ENCODE measurements at regions not wholly inside any gene's neighbourhood (a gene's known extent, or its start where the extent isn't known, plus 50 kb on each side); places are given as distances from the start of the nearest gene placed in this dataset.

- no TSS peak for BruUV-seq (replicated peaks)
- Mint-ChIP-seq H3K27me3 (ENCODE audit: insufficient read depth, unreplicated experiment) (no peaks in the 10 kb centered on the region), H3K36me3 (ENCODE audit: insufficient read depth, unreplicated experiment) (no peaks in the 10 kb centered on the region), H3K27ac (ENCODE audit: unreplicated experiment) (no peak overlapping the region), H3K9me3 (ENCODE audit: unreplicated experiment) (no peaks in the 10 kb centered on the region), H3K4me1 (ENCODE audit: low read depth, unreplicated experiment) (no peaks in the 10 kb centered on the region), H3K4me3 (ENCODE audit: unreplicated experiment) (no peak overlapping the region)
- TF ChIP-seq, protein P1, sequence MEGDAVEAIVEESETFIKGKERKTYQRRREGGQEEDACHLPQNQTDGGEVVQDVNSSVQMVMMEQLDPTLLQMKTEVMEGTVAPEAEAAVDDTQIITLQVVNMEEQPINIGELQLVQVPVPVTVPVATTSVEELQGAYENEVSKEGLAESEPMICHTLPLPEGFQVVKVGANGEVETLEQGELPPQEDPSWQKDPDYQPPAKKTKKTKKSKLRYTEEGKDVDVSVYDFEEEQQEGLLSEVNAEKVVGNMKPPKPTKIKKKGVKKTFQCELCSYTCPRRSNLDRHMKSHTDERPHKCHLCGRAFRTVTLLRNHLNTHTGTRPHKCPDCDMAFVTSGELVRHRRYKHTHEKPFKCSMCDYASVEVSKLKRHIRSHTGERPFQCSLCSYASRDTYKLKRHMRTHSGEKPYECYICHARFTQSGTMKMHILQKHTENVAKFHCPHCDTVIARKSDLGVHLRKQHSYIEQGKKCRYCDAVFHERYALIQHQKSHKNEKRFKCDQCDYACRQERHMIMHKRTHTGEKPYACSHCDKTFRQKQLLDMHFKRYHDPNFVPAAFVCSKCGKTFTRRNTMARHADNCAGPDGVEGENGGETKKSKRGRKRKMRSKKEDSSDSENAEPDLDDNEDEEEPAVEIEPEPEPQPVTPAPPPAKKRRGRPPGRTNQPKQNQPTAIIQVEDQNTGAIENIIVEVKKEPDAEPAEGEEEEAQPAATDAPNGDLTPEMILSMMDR (IDR thresholded peaks at IDR 0.05; ENCODE audit: insufficient read depth in 1 of 2, low read depth in 1 of 2, low read length in 1 of 2, severe bottlenecking in 1 of 2, unreplicated experiment in 1 of 2) = no peak
- CTCF ChIA-PET = no interaction called here
- Histone ChIP-seq H3K4me1 (no peaks in the 10 kb centered on the region), H3K4me3 (ENCODE audit: low read depth, low read length) (no peak overlapping the region), H3K27me3 (replicated peaks; ENCODE audit: control insufficient read depth, insufficient read depth, low read length) (no peaks in the 10 kb centered on the region), H3K9me3 (no peaks in the 10 kb centered on the region), H3K36me3 (ENCODE audit: control insufficient read depth, insufficient read depth, low read length) (no peaks in the 10 kb centered on the region)
- POLR2A ChIA-PET = no interaction called here
- intact Hi-C loops (cut with micrococcal nuclease; ENCODE audit: unreplicated experiment) = no loop called here
- no peak for DNase-seq
Observed at GRCh38 chr4:34964613-34965012, 1279.7 kb downstream of the ARAP2 start.

DNA sequence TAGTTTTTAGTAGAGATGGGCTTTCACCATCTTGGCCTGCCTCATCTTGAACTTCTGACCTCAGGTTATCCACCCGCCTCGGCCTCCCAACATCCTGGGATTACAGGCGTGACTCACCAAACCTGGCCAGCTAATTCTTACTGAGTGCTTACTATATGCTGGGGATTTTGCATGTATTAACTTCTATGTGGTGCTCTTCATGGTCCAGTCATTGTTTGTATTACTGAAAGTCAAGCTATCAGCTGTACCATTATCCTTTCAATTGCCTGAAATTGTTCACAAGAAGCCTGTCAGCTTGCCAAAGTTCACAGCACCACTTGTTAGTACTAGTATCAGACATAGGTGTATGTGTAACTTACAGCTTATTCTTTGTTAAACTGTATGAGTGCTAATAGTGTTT, 1272.1 kb downstream of the ARAP2 start:
- H3K36me3 ChIP-seq (ENCODE audit: control insufficient read depth, insufficient read depth, low read length) = no peaks in the 10 kb centered on the region
- H3K27me3 ChIP-seq (replicated peaks; ENCODE audit: control insufficient read depth, insufficient read depth, low read length) = no peaks in the 10 kb centered on the region
- BruUV-seq (replicated peaks) = no TSS peak
- Mint-ChIP-seq H3K36me3 (ENCODE audit: insufficient read depth, unreplicated experiment) (no peaks in the 10 kb centered on the region), H3K9me3 (ENCODE audit: unreplicated experiment) (no peaks in the 10 kb centered on the region), H3K4me3 (ENCODE audit: unreplicated experiment) (no peak overlapping the region), H3K27me3 (ENCODE audit: insufficient read depth, unreplicated experiment) (no peaks in the 10 kb centered on the region), H3K4me1 (ENCODE audit: low read depth, unreplicated experiment) (no peaks in the 10 kb centered on the region), H3K27ac (ENCODE audit: unreplicated experiment) (no peak overlapping the region)
- no peak for DNase-seq
- TF ChIP-seq, protein P1 (IDR thresholded peaks at IDR 0.05; ENCODE audit: insufficient read depth in 1 of 2, low read depth in 1 of 2, low read length in 1 of 2, severe bottlenecking in 1 of 2, unreplicated experiment in 1 of 2) = no peak
- ChIA-PET CTCF (no interaction called here), POLR2A (no interaction called here)
- H3K9me3 ChIP-seq = no peaks in the 10 kb centered on the region
- H3K4me3 ChIP-seq (ENCODE audit: low read depth, low read length) = no peak overlapping the region
- no peaks in the 10 kb centered on the region for H3K4me1 ChIP-seq
- intact Hi-C loops (cut with micrococcal nuclease; ENCODE audit: unreplicated experiment) = no loop called here

GRCh38 chr4:34973650-34974312, 1270.5 kb downstream of the ARAP2 start:
- H3K4me1 ChIP-seq = no peaks in the 10 kb centered on the region
- ChIA-PET CTCF (no interaction called here), POLR2A (no interaction called here)
- no peaks in the 10 kb centered on the region for H3K27me3 Mint-ChIP-seq (ENCODE audit: insufficient read depth, unreplicated experiment)
- H3K27me3 ChIP-seq (replicated peaks; ENCODE audit: control insufficient read depth, insufficient read depth, low read length) = no peaks in the 10 kb centered on the region
- H3K4me3 ChIP-seq (ENCODE audit: low read depth, low read length) = no peak overlapping the region
- H3K4me1 Mint-ChIP-seq (ENCODE audit: low read depth, unreplicated experiment) = no peaks in the 10 kb centered on the region
- H3K4me3 Mint-ChIP-seq (ENCODE audit: unreplicated experiment) = no peak overlapping the region
- no peak for DNase-seq
- intact Hi-C loops (cut with micrococcal nuclease; ENCODE audit: unreplicated experiment) = no loop called here
- TF ChIP-seq, protein P1 (IDR thresholded peaks at IDR 0.05; ENCODE audit: insufficient read depth in 1 of 2, low read depth in 1 of 2, low read length in 1 of 2, severe bottlenecking in 1 of 2, unreplicated experiment in 1 of 2) = no peak
- H3K36me3 Mint-ChIP-seq (ENCODE audit: insufficient read depth, unreplicated experiment) = no peaks in the 10 kb centered on the region
- no peaks in the 10 kb centered on the region for H3K36me3 ChIP-seq (ENCODE audit: control insufficient read depth, insufficient read depth, low read length)
- H3K27ac Mint-ChIP-seq (ENCODE audit: unreplicated experiment) = no peak overlapping the region
- no peaks in the 10 kb centered on the region for H3K9me3 ChIP-seq
- no TSS peak for BruUV-seq (replicated peaks)
- H3K9me3 Mint-ChIP-seq (ENCODE audit: unreplicated experiment) = no peaks in the 10 kb centered on the region

Data from Caco-2 (cell line).